ENCODE measurements at regions not wholly inside any gene's neighbourhood (a gene's known extent, or its start where the extent isn't known, plus 50 kb on each side); places are given as distances from the start of the nearest gene placed in this dataset.

GRCh38 chr2:196530910-196531309 is 108.6 kb upstream of the CCDC150 start:
- FAIRE-seq (no peak), DNase-seq (ENCODE audit: insufficient read length, low spot score) (no peak)
- TF ChIP-seq POLR2A (IDR thresholded peaks at IDR 0.05; ENCODE audit: low read depth, low read length): no peak

- FAIRE-seq: no peak
- DNase-seq (ENCODE audit: insufficient read length, low spot score): no peak
- TF ChIP-seq POLR2A (IDR thresholded peaks at IDR 0.05; ENCODE audit: low read depth, low read length): no peak
Observed at GRCh38 chr2:196533772-196534397, 105.6 kb upstream of the CCDC150 start.

- FAIRE-seq (no peak), DNase-seq (ENCODE audit: insufficient read length, low spot score) (no peak)
- no peak for TF ChIP-seq POLR2A (IDR thresholded peaks at IDR 0.05; ENCODE audit: low read depth, low read length)
Observed at GRCh38 chr2:196534495-196534894, 105.0 kb upstream of the CCDC150 start.

- no peak for FAIRE-seq
- TF ChIP-seq POLR2A (IDR thresholded peaks at IDR 0.05; ENCODE audit: low read depth, low read length): no peak
- DNase-seq (ENCODE audit: insufficient read length, low spot score): no peak
Observed at GRCh38 chr2:196535061-196535460, 104.5 kb upstream of the CCDC150 start.

GRCh38 chr2:196535742-196536141 is 103.8 kb upstream of the CCDC150 start:
- no peak for TF ChIP-seq POLR2A (IDR thresholded peaks at IDR 0.05; ENCODE audit: low read depth, low read length)
- DNase-seq (ENCODE audit: insufficient read length, low spot score) (no peak), FAIRE-seq (no peak)

GRCh38 chr2:196537311-196537710 is 102.2 kb upstream of the CCDC150 start:
- no peak for TF ChIP-seq POLR2A (IDR thresholded peaks at IDR 0.05; ENCODE audit: low read depth, low read length)
- no peak for DNase-seq (ENCODE audit: insufficient read length, low spot score)
- no peak for FAIRE-seq

GRCh38 chr2:196538189-196538588 is 101.3 kb upstream of the CCDC150 start:
- FAIRE-seq (no peak), DNase-seq (ENCODE audit: insufficient read length, low spot score) (no peak)
- TF ChIP-seq POLR2A (IDR thresholded peaks at IDR 0.05; ENCODE audit: low read depth, low read length): no peak

GRCh38 chr2:196538646-196539045 is 100.9 kb upstream of the CCDC150 start:
- FAIRE-seq (no peak), DNase-seq (ENCODE audit: insufficient read length, low spot score) (no peak)
- TF ChIP-seq POLR2A (IDR thresholded peaks at IDR 0.05; ENCODE audit: low read depth, low read length): no peak

- DNase-seq (ENCODE audit: insufficient read length, low spot score) (no peak), FAIRE-seq (no peak)
- TF ChIP-seq POLR2A (IDR thresholded peaks at IDR 0.05; ENCODE audit: low read depth, low read length): no peak
Observed at GRCh38 chr2:196544906-196545433, 94.5 kb upstream of the CCDC150 start.

- no peak for DNase-seq (ENCODE audit: insufficient read length, low spot score)
- FAIRE-seq: no peak
- no peak for TF ChIP-seq POLR2A (IDR thresholded peaks at IDR 0.05; ENCODE audit: low read depth, low read length)
Observed at GRCh38 chr2:196546151-196546919, 93.2 kb upstream of the CCDC150 start.

- no peak for FAIRE-seq
- TF ChIP-seq POLR2A (IDR thresholded peaks at IDR 0.05; ENCODE audit: low read depth, low read length): no peak
- DNase-seq (ENCODE audit: insufficient read length, low spot score): no peak
Observed at GRCh38 chr2:196549052-196549451, 90.5 kb upstream of the CCDC150 start.

GRCh38 chr2:196551014-196551413 is 88.5 kb upstream of the CCDC150 start:
- no peak for FAIRE-seq
- DNase-seq (ENCODE audit: insufficient read length, low spot score): no peak
- TF ChIP-seq POLR2A (IDR thresholded peaks at IDR 0.05; ENCODE audit: low read depth, low read length): no peak

- no peak for FAIRE-seq
- TF ChIP-seq POLR2A (IDR thresholded peaks at IDR 0.05; ENCODE audit: low read depth, low read length): no peak
- no peak for DNase-seq (ENCODE audit: insufficient read length, low spot score)
Observed at GRCh38 chr2:196555161-196555560, 84.4 kb upstream of the CCDC150 start.

GRCh38 chr2:196555726-196556125 is 83.8 kb upstream of the CCDC150 start:
- FAIRE-seq (no peak), DNase-seq (ENCODE audit: insufficient read length, low spot score) (no peak)
- no peak for TF ChIP-seq POLR2A (IDR thresholded peaks at IDR 0.05; ENCODE audit: low read depth, low read length)

GRCh38 chr2:196558497-196558896 is 81.0 kb upstream of the CCDC150 start:
- TF ChIP-seq POLR2A (IDR thresholded peaks at IDR 0.05; ENCODE audit: low read depth, low read length): no peak
- DNase-seq (ENCODE audit: insufficient read length, low spot score) (no peak), FAIRE-seq (no peak)

Measured in H54 (cell line).